ENCODE measurements at regions not wholly inside any gene's neighbourhood (a gene's known extent, or its start where the extent isn't known, plus 50 kb on each side); places are given as distances from the start of the nearest gene placed in this dataset.
A peak's percentile ranks its signal among the peaks of the same experiment; 100 is the strongest.

GRCh38 chr10:93189944-93190343 lies 116.3 kb downstream of the CYP26A1 start:
- TF ChIP-seq CTCF (conservative IDR thresholded peaks at IDR 0.05; ENCODE audit: low read depth, low read length), result no peak
- DNase-seq (ENCODE audit: low read depth), result no peak
- H3K4me3 ChIP-seq (ENCODE audit: low read depth, low read length), result no peak overlapping the region

DNA sequence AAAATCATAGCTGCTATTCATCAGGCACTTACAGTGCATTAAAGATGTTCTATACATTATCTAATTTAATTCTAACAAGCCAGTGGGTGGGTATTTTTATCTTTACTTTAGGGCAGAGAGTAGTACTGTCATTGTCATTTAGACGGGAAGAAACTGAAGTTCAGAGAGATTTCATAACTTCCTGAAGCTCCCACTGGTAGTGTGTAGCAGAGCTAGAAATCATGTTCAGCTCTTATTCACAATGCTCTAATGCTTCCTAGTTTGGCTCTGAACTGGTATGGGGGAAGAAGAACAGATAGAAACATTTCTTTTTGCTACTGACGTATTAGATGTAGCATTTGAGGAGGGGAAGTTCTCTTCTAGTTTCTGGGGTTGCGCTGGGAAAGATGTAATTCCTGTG lies 116.7 kb downstream of the CYP26A1 start:
- H3K4me3 ChIP-seq (ENCODE audit: low read depth, low read length), result no peak overlapping the region
- no peak for DNase-seq (ENCODE audit: low read depth)
- no peak for TF ChIP-seq CTCF (conservative IDR thresholded peaks at IDR 0.05; ENCODE audit: low read depth, low read length)

GRCh38 chr10:93193906-93194305 lies 120.2 kb downstream of the CYP26A1 start:
- no peak for DNase-seq (ENCODE audit: low read depth)
- no peak overlapping the region for H3K4me3 ChIP-seq (ENCODE audit: low read depth, low read length)
- TF ChIP-seq CTCF (conservative IDR thresholded peaks at IDR 0.05; ENCODE audit: low read depth, low read length), result no peak

DNA sequence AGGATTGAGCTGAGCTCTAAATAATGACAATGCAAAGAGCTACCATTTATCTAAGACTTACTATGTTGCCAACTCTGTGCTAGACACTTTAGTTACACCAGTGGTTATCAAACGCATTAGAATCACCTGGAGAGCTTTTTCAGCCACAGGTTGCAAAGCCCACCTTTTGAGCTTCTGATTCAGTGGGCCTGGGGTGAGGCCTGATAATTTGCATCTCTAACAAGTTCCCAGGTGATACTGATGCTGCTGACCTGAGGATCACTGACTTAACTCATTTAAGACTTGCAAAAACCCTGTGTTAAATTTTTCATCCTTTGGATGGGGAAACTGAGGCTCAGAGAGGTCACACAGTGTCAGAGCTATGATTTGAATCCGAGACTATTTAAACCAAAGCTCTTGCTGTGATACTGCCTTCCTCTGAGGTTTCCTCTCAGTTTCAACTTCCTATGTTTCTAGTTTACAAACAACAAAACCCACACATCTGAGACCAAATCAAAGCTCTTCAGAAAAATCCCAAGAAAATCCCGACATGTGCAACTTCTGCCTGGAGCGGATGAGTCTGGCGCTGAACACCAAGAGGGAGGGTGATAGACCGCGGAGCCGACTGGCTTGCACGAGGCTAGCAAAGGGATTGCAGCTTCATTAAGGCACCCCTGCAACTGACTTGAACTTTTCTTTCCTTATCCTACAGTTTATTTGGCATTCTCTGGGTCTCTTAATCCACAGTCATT lies 124.9 kb downstream of the CYP26A1 start:
- TF ChIP-seq CTCF (conservative IDR thresholded peaks at IDR 0.05; ENCODE audit: low read depth, low read length), result no peak
- no peak for DNase-seq (ENCODE audit: low read depth)
- peak overlapping the region; percentile 49 for H3K4me3 ChIP-seq (ENCODE audit: low read depth, low read length)

DNA sequence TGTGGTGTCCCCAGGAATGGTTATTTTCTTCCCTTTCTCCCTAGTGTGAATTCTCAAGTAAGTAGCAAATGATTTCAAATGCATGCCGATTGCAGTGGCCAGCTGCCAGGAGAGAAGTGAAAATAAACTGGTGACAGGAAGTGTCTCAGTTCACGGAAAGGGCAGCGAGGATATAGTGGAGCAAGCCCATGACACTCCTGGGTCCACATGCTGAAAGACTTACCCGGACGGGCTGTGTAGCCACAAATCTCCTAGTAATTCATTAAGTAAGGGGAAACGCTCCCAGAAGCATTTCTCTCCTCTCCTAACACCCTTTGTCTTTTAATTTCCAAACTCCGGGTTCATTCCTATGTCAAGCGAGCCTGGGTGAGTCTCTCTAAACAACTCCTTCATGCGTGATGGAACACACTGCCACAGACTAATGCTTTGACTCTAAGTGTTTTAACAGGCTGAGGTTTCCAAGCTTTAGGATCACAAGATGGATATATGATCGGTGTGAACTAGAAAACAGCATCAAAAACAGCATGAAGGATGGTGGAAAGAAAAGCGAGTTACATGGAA lies 125.6 kb downstream of the CYP26A1 start:
- DNase-seq (ENCODE audit: low read depth), result peak; percentile 73
- no peak for TF ChIP-seq CTCF (conservative IDR thresholded peaks at IDR 0.05; ENCODE audit: low read depth, low read length)
- H3K4me3 ChIP-seq (ENCODE audit: low read depth, low read length), result peak overlapping the region; percentile 49

DNA sequence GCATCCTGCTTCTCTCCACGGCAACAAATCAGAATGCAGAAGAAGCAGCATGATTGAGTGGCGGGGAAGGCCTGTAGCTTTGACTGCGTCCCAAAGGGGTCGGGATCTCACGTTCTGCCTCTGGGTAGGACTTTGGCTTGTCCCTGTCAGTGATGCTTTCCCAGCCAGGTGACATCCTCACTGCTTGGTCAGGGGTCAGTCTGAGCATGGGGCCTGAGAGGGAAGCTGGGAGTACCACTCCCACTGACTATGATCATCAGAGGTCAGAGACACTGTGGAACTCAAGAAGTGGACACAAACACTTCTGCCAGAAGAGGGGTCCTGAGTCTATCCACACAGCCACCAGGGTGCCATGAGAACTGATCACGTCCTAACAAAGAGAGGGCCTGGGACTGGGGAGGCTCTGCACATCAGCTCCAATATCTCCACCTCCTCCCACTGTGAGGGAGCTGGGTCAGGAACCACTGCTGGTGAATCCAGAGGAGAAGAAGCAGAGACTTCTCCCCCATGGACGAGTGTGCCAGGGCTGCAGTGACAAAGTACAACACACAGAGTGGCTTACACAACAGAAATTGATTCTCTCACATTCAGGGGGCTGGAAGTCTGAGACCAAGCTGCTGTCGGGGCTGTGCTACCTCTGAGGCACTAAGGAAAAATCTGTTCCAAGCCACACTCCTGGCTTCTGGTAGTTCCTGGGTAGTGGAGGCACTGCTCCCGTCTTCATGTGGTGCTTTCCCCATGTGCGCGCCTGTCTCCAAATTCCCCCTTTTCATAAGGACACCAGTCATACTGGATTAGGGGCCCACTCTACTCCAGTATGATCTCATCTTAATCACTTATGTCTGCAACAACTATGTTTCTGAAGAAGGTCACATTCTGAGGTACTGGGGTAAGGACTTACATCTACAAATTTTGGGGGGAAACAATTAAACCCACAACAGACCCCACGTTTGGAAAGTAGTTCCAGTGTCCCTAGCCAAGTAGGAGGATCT lies 131.1 kb downstream of the CYP26A1 start:
- no peak overlapping the region for H3K4me3 ChIP-seq (ENCODE audit: low read depth, low read length)
- no peak for DNase-seq (ENCODE audit: low read depth)
- TF ChIP-seq CTCF (conservative IDR thresholded peaks at IDR 0.05; ENCODE audit: low read depth, low read length), result no peak

All from epithelial cell of proximal tubule (primary cell).